ENCODE measurements at regions not wholly inside any gene's neighbourhood (a gene's known extent, or its start where the extent isn't known, plus 50 kb on each side); places are given as distances from the start of the nearest gene placed in this dataset.

- no peak for TF ChIP-seq CTCF (IDR thresholded peaks at IDR 0.05; ENCODE audit: insufficient read depth, low read length, poor library complexity, severe bottlenecking)
- Histone ChIP-seq H3K4me3 (ENCODE audit: low read depth, low read length) (no peak overlapping the region), H3K36me3 (ENCODE audit: control insufficient read depth, insufficient read depth, low read length) (no peaks in the 10 kb centered on the region), H3K27me3 (ENCODE audit: control insufficient read depth, insufficient read depth, low read length) (peaks cover 2% of the 10 kb centered on the region)
- DNase-seq (ENCODE audit: low read depth): no peak
These were observed 118.8 kb upstream of the VPREB1 start for GRCh38 chr22:22125579-22126468.

- TF ChIP-seq CTCF (IDR thresholded peaks at IDR 0.05; ENCODE audit: insufficient read depth, low read length, poor library complexity, severe bottlenecking): no peak
- H3K4me3 ChIP-seq (ENCODE audit: low read depth, low read length): no peak overlapping the region
- H3K36me3 ChIP-seq (ENCODE audit: control insufficient read depth, insufficient read depth, low read length): no peaks in the 10 kb centered on the region
- DNase-seq (ENCODE audit: low read depth): no peak
- peaks cover 2% of the 10 kb centered on the region for H3K27me3 ChIP-seq (ENCODE audit: control insufficient read depth, insufficient read depth, low read length)
These were observed 119.5 kb upstream of the VPREB1 start for GRCh38 chr22:22125028-22125578.

GRCh38 chr22:22124374-22124773 lies 120.2 kb upstream of the VPREB1 start:
- TF ChIP-seq CTCF (IDR thresholded peaks at IDR 0.05; ENCODE audit: insufficient read depth, low read length, poor library complexity, severe bottlenecking): no peak

GRCh38 chr22:22123960-22124278 lies 120.7 kb upstream of the VPREB1 start:
- Histone ChIP-seq H3K27me3 (ENCODE audit: control insufficient read depth, insufficient read depth, low read length) (peaks cover 2% of the 10 kb centered on the region), H3K36me3 (ENCODE audit: control insufficient read depth, insufficient read depth, low read length) (no peaks in the 10 kb centered on the region), H3K4me3 (ENCODE audit: low read depth, low read length) (no peak overlapping the region)
- no peak for DNase-seq (ENCODE audit: low read depth)
- TF ChIP-seq CTCF (IDR thresholded peaks at IDR 0.05; ENCODE audit: insufficient read depth, low read length, poor library complexity, severe bottlenecking): no peak

More at GRCh38 chr22:22124374-22124773, 120.2 kb upstream of the VPREB1 start:
- Histone ChIP-seq H3K27me3 (ENCODE audit: control insufficient read depth, insufficient read depth, low read length) (peaks cover 2% of the 10 kb centered on the region), H3K4me3 (ENCODE audit: low read depth, low read length) (no peak overlapping the region), H3K36me3 (ENCODE audit: control insufficient read depth, insufficient read depth, low read length) (no peaks in the 10 kb centered on the region)
- DNase-seq (ENCODE audit: low read depth): no peak

- Histone ChIP-seq H3K4me3 (ENCODE audit: low read depth, low read length) (no peak overlapping the region), H3K36me3 (ENCODE audit: control insufficient read depth, insufficient read depth, low read length) (no peaks in the 10 kb centered on the region), H3K27me3 (ENCODE audit: control insufficient read depth, insufficient read depth, low read length) (peaks cover 2% of the 10 kb centered on the region)
- DNase-seq (ENCODE audit: low read depth): no peak
- TF ChIP-seq CTCF (IDR thresholded peaks at IDR 0.05; ENCODE audit: insufficient read depth, low read length, poor library complexity, severe bottlenecking): no peak
These were observed 121.2 kb upstream of the VPREB1 start for GRCh38 chr22:22123118-22123959.

Measured in kidney epithelial cell (primary cell).